Activated T-cell treated with anti-CD3 and anti-CD28 coated beads for 48 hours (primary cell): ENCODE measurements at regions not wholly inside any gene's neighbourhood (a gene's known extent, or its start where the extent isn't known, plus 50 kb on each side); places are given as distances from the start of the nearest gene placed in this dataset.

Experiments used
- DNase-seq: peaks from one replicate; pipeline ENCODE4 v3.0.0-alpha.2; 2020; ENCODE audit warnings: low read depth

DNA sequence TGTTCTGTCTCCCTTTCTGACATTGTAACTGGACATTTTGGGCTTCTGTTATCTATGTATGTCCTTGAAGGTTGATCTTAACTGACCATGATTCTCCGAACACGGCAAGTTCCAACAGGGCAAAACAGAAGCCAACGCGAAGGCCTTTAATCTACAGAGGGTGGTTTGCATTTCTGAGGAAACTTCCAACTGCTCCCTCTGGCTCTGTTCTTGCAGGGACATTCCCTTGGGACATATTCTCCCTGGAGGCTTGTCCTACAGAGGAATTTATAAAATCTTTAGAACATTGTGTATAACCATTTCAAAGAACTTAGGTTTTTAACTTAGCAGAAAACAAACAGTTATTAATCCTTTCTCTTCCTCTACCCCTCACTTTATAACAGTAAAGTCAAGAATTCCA lies 189.0 kb upstream of the CDYL start:
- DNase-seq: no peak

DNA sequence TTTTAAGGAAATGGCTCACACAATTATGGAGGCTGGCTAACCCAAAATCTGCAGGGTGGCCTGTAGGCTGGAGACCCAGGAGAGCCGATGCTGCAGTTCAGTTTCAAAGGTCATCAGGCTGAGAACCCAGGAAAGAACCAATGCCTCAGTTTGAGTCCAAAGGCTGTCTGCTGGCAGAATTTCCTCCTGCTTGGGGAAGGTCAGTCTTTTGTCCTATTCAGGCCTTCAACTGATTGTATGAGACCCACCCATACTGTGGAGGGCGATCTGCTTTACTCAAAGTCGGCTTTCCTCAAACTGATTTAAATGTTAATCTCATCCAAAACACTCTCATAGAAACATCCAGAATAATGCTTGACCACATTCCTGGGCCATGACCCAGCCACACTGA lies 189.7 kb upstream of the CDYL start:
- no peak for DNase-seq

DNA sequence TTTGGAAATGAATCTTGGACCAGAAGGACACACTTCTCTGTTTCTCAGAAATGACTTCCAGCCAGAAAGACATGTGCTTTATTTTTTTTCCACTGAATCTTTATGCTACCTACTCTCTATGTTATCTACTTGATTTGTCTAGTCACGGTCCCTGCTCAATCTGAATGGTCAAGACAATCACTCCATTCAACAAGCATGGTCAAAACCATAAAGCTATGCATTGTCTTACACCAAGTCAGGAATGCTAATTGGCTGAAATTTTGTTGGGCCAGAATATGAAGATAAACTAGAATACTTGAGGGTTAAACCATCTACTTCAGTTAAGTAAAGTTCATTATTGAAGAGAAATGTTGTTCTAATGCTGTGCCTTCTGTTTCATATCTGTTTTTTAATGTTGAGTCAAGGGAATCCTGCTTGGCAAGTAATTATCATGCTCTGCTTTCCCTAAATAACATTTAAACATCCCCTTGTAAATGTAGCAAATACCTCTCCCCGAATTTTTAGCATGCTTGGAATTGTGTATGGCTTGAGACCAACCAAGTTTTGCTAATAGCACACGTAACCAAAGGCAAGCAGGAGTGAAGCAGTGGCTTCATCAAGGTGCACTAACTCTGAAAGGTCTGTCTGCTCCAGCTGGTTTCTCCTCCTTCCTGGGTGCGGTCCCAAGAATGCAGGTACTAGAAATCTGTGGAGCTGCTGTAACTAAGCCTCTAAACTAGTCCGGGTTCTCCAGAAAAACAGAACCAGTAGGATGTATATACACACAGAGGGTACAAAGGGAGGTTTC lies 190.3 kb upstream of the CDYL start:
- DNase-seq: no peak

- DNase-seq: no peak
Measured at GRCh38 chr6:4584801-4585200, 191.4 kb upstream of the CDYL start.

DNA sequence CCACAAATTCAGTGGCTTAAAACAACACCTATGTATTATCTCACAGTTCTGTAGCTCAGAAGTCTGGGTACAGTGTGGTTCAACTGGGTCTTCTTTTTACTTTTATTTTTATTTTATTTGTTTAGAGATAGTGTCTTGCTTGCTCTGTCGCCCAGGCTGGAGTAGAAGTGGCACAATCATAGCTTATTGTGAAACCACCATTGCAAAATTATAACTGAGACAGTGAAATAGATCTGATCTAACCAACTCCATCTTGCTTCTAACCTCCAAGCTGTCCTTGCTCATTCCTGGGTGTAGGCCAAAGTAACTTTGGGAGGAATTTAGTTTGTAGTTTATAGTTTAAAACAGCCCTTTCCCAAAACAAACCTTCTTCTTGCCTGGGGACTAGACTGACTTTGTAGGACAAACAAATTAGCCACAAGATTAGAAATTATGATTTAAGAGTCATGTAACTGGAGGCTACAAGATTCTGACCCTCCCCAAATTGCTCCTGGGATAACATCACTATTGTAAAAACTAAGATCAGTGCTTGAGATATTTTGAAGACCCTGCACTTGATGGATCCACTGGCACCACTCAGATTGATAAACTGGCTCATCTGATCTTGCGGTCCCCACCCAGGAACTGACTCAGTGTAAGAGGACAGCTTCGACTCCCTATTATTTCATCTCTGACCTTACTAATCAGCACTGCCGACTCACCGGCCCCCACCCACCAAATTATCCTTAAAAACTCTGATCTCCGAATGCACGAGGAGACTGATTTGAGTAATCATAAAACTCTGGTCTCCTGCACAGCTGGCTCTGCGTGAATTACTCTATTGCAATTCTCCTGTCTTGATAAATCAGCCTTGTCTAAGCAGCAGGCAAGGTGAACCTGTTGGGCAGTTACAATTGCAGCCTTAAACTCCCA lies 193.4 kb upstream of the CDYL start:
- DNase-seq: no peak

DNA sequence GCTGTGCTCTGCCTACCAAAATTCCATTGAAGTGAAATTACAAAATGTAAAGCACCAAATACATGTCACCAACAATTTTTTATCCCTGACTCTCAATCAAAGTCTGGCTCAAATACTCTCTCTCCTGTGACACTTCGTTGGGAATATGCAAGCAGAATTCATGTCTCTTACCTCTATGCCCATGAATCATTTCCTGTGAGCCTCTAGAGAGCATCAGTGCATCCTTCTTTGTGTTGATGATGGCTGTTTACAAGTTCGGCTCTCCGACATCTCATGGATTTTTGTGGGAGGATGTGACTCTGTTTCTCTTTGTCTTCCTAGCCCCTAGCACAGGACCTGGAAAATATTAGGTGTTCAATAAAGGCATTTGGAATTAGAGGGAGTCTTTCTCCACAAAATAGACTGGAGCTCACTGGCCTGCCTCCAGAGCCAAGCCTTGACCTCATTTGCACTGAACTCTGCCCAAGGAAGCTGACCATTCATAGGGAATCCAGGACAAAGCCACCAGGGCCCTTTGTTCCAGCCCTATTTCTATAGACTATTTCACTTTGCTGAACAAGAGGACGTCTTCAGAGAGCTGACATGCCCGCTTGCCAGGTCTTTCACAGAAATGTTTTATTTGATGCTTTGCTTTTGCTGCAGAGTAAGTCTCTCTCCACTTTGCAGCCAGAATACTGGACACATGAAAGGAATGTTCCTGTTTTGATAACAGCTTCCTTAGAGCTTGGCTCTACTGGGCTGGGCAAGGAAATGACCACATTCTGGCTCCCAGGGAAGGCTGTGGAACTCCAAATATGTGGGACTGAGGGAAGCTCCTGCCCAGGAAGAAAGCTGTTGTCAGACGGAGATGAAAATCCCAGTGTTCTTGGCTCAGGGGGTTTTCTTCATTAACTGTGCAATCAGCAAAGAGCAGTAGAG lies 194.5 kb upstream of the CDYL start:
- DNase-seq: no peak

- DNase-seq: no peak
Measured at GRCh38 chr6:4580361-4580760, 195.8 kb upstream of the CDYL start.

- no peak for DNase-seq
Measured at GRCh38 chr6:4577406-4577805, 198.8 kb upstream of the CDYL start.

DNA sequence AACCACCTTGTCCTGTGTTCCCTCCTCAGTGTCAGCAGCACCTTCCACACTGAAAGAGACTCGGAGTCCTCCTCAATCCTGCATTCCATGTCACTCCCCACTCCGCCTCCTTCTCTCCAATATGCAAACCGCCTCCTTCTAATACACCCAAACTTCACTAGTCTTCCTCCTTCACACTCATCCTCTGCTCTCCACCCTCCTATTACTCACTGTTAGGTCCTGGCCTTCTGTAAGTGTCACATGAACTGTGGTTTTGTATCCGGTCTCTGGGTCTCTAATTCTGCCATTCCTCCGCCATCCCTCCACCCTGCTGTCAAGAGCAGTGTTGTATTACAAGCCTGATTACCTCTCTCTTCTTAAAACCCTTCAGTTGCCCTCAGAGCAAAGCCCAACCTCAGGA lies 200.5 kb upstream of the CDYL start:
- no peak for DNase-seq

DNA sequence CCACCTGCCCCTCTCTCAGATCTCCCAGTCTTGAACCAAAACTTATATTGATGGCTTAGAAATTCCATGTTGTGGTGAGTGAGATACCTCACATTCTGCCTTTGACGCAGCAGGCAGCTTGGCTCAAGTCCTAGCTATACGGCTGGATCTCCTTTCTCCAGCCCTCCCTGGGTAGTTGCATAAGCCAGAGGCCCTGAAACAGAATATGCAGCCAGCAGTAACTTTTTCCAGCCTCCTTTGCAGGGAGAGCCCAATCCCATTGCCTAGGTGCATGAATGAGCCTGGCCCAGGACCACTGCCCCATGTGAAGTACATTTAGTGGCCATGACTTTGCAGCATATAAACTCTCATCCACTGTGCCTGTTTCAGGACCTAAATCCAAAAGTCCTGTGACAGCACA lies 202.2 kb upstream of the CDYL start:
- DNase-seq: no peak

DNA sequence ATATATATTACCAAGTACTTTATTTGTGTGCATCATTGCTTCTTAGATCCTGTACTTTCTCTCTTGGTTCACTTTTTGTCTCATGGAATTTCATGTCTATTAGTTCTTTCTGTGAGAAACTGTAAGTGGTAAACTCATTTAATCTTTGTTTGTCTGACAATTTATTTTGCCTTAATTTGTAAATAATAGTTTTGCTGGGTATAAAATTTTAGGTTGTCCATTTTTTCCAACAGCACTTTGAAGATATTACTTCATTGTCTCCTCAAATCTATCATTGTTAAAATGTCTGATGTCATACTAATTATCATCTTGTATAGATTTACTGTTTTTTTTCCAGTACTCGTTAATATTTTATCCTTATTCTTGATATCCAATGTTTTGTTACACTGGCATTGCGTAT lies 205.2 kb upstream of the CDYL start:
- no peak for DNase-seq

GRCh38 chr6:4568138-4568537 lies 208.1 kb upstream of the CDYL start:
- DNase-seq: no peak

DNA sequence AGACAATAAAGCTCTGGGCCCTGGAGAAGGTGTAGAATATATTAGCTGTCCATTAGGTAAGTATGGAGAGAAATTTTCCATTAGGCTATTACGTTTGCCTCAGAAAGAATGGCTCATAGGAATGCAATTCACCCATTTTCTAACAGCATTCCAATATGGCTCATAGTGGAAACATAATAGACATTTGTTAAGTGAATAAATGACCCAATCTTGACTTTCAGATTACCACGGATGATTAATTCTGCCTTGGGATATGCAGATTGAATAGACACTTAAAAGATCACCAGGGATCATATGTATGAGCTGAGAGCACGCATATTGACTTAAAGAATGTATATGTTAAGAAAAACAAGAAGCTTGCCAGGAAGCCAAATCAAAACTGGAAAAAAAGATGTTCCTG lies 209.1 kb upstream of the CDYL start:
- no peak for DNase-seq

- DNase-seq: no peak
Measured at GRCh38 chr6:4565301-4566250, 210.6 kb upstream of the CDYL start.

DNA sequence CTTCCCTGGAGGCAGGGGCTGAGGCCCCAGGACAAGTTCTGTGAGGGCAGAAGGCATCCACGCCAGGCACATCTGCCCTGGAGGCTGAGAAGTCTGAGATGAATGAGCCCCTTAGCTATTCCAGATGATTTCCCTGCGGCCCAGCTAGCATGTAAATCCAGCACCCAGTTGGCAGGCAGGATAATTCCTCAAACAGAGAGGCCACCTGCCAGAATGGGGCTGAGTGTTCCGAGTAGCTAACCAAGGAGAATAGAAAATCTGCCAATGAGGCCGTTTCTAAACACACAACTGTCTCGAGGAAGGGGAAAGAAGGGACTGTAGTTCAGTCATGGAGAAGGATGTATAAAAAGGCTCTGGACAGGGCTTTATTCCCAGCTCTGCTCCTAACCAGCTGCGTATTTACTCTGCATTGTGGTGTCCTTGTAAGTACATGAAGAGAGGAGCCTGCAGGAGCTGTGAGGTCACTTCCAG lies 211.4 kb upstream of the CDYL start:
- DNase-seq: no peak

DNA sequence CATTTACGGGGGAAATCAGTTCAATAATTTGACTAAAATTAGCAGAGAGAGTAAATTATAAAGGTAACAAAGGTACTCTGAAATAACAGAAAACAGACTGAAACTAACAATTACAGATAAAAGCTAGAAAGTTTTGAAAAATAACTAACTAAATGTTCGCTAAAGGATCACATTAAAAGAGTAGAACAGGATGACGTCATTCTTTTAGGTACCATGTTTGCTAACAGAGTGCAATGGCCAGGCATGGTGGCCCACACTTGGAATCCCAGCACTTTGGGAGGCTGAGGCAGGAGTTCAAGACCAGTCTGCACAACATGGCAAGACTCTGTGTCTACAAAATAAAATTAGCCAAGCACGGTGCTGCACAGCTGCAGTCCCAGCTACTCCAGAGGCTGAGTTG lies 212.3 kb upstream of the CDYL start:
- DNase-seq: no peak

DNA sequence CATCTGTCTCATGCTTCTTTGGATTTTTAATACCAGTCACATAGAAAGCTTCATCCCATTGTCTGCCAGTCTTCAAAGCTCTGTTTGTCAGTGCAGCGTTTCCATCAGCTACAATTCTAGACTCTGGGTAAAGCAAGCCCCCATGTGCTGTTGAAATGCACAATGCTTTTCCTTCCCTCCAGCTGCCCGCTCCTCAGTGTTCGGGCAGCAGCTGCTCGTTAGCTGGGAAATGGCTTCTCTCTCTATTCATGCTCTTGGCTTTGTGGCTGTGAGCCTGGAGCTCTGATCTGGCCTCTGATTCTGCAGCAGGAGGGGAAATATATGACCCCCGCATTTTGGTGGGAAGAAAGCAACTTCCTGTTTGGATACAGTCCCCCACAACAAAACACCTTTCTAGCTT lies 213.0 kb upstream of the CDYL start:
- DNase-seq: no peak

DNA sequence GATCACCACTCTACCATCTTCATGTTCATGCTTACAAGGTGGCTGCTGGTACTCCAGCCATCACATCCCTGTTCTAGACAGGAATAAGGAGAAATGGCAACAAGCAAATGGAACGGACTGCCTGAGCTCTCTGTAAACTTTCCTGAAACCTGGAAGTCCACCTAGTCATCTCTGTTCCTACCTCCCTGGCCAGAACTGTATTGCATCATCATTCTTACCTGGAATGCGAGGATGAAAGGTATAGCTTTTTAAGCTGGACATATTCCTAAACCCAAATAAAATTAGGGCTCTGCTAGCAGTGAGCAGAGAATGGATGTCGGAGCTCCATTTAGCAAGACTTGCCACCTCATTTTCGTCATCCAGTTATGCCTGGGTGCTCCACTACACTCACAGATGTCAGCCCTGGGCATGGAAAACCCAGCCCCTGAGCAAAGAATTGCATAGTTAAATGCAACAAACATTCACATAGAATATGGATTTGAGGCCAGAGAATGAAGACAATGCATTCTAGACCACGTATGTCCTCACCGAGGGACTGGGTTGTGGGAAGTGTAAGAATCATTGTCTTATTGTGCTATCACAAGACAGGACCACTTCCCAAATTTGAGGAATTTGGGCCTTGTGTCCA lies 214.3 kb upstream of the CDYL start:
- DNase-seq: no peak

DNA sequence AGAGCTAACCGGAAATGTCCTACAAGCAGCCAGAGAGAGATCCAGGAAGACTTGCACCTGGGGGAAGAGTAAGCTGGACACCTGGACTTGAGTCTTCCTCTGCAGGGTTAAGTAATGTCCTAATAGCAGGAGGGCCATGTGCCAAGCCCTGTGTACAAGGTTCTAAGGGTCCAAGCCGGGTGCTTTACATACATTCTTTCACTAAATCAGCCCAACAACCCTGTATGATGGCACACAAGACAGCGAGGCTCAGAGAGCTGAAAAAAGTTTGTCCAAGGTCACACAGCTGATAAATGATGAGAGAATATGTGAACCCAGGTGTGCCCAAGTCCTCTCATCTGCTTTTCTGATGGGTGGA lies 215.1 kb upstream of the CDYL start:
- DNase-seq: no peak

DNA sequence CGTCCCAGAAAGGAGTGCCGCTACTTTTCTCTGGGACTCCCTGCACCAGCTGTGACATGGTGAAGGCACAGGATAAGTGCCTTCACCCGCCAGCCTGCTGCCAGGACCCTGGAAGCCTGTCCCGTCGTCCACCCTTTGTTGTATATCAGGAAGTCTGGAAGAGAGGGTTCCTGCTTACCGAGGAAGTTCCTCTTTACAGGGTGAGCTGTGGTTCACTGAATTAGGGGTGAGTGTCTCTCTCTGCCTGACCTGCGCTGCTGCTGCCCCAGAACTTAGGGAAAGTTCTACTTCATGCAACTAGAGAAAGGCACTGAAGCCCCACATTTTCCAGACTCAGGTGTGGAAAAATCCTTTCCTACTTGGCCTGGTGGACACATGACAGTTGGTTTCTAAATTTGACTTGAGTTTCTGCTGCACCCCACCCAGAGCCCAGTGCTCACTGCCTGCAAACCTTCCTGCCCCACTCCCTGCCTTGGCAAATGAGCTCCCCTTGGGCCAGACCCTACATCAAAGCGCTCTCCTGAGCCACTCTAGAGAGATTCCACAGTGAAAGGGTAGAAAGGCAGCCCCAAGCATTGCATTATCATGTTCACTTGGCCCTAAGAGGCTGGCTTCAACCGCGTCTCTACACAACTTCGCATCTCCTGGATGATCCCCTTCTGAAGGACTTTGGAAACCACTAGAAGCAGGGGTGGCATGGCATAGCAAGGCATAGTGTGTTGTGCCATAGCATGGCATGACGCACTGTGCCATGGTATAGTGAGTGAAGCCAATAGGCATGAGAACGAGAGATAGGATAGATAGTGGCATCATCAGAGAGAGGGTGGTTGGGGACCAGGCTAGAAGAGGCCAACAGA lies 215.8 kb upstream of the CDYL start:
- no peak for DNase-seq
